Medulla oblongata (tissue), 1 donor: ENCODE measurements at regions not wholly inside any gene's neighbourhood (a gene's known extent, or its start where the extent isn't known, plus 50 kb on each side); places are given as distances from the start of the nearest gene placed in this dataset.
"Not testable (repeated sequence)": the region's sequence is repeated elsewhere in the genome, so short reads cannot be mapped to it uniquely, and the experiment has no call there.

ENCODE experiments used
- DNase-seq: peaks from one replicate; pipeline ENCODE4 v3.0.0-alpha.2; 2015; ENCODE audit errors: extremely low spot score

DNA sequence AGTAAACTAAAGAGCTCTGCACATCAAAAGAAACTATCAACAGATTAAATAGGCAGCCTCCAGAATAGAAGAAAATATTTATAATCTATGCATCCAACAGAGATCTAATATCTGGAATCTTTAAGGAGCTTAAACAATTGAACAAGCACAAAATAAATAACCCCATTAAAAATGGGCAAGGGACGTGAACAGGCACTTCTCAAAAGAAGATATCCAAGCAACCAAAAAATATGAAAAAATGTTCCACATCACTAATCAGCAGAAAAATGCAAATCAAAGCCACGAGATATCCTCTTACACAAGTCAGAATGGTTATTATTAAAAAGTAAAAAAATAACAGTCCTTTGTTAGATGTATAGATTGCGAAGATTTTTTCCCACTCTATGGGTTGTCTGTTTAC lies 109.1 kb upstream of the TRPC7 start:
- no peak for DNase-seq

DNA sequence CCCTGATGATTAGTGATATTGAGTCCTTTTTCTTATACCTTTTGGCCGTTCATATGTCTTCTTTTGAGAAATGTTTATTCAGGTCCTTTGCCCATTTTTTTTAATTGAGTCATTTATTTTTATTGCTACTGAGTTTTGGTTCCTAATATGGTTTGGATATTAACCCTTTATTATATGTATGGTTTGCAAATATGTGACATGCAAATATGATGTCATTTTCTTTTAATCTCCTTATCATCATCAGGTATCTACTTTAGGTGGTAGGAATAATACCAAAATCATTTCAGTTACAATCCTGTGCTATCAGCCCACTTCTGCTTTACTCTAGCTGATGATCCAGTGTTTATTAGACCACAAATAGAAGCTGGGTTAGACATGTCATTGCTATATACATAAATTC lies 102.3 kb upstream of the TRPC7 start:
- DNase-seq: no peak

DNA sequence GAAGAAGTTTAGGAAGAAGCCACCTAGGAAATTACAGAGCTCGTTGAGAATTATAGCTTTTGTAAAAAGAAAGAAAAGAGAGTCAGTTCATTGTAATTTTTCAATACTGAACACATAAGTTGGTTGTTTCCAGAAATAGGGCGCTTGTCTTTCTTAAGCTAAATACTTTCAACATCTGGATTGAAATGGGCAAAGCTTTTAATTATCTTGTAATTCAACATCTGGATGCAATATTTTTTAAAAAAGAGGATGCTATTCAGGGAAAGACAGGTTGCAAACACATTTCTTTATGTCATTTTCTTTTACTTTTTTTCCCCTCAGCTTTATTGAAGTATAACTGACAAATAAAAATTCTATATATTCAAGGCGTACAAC lies 100.7 kb upstream of the TRPC7 start:
- DNase-seq: no peak

DNA sequence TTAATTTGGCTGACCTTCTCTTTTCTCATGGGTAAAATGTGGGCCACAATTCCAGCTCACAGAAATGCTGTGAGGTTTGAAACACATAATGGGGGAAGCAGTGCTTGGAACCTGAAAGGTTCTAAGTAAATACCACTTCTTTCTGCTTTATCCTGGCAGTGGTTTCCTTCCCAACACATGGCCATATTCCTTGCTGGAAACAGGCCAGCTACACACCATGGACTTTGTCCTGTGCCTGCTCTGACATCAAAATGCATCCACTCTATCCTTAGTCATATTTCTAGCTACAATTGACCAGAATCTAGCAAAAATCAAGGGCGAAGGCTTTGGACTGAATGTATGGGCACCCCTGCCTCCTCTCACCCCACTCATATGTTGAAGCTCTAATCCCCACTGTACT lies 93.1 kb upstream of the TRPC7 start:
- no peak for DNase-seq

DNA sequence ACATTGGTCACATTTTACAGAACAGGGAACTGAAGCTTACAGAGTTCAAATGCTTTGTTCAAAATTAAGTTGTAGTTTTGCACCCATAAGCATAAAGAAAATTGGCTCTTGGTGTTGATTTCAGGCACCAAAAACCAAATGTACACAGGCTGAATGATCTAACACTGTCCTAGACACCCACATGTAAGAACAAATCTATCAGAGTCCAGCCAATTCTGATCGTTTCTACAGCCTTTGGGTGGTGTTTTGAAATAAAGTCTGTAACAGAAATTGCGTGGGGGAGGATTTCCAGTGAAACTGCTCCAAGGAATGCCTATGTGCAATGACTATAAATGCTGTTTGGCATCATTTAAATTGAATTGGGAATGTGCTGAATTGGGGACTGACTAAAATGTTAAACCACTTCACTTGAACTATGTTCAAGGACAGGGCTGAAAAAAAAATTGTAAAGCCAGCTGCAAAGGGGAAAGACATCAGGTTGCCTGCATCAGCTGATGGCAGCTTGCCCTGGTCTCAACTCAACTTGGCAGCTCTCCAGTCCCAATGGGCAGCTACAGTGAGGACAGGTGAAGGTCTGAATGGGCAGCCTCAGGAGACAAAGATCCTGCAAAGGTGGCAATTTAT lies 92.2 kb upstream of the TRPC7 start:
- DNase-seq: peak; percentile 31

DNA sequence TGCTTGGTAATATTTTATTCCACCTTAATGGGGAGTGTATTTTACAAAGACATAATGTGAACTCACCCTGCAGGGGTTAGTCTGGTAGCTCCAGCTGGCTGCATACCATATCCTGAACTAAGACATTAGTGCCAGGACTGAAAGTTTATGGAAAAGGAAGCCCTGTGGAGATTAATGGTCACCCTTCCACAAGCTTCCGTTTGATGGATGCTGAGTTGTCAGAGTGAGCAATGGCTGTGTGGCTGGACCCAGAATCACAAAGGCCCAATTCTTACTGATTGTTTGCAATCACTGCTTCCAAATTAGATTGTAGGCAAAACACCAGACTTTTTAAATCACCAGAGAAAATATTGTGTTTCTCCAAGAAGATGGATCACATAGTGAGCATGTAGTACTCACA lies 90.1 kb upstream of the TRPC7 start:
- no peak for DNase-seq

DNA sequence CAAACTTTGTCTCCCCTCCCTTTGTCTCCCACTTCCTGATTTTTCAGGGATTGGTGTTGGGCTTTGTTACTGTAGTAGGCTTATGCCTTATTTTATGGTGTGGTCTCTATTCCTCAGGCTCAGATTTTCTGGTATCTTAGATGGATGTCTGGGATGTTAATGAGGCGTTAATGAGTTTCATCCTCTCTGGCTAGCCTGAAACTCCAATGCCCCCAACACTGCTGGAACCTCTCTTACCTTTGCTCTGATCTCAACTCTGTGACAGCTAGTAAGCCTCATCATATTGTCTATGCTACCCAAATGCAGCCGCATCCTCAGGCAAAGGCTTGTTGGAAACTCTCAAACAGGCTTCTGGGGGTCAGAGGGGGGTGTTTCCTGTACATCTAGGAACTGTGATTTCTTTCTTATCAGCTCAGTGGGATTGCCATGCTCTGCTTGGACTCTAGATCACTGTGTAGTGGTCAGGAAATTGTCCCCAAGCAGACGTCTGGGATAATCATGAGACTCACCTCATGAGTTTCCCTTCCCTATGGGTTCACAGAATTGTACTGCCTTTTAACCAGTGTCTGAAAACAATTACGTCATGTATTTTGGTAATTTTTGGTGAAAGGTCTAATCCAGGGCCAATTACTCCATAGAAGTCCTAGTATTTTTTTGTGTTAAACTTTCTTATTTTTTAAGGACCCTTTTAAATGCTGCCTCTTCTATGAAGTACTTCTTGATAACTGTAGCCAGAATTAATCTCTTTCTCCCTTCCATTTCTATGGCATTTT lies 88.8 kb upstream of the TRPC7 start:
- DNase-seq: no peak

DNA sequence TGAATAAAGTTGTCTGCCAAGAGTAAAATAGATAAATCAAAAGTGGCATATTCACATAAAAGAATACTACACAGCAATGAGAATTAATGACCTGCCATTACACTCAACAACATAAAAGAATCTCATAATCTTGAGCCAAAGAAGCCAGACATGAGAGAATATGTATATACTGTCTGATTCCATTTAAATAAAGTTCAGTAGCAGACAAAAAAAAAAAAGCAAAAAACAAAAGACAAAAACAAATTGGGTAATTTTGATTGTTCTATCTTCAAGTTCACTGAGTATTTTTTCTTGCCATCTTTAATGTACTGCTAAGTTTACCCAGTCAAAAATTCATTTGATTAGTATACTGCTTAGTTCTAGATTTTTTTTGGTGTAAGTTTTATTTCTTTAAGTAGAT lies 87.9 kb upstream of the TRPC7 start:
- DNase-seq: no peak

DNA sequence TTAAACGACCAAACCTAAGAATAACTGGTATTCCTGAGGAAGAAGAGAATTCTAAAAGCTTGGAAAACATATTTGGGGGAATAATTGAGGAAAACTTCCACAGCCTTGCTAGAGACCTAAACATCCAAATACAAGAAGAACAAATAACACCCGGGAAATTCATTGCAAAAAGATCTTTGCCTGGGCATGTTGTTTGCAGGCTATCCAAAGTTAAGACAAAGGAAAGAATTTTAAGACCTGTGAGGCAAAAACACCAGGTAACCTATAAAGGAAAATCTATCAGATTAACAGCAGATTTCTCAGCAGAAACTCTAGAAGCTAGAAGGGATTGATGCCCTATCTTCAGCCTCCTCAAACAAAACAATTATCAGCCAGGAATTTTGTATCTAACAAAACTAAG lies 82.2 kb upstream of the TRPC7 start:
- DNase-seq: not testable (repeated sequence)

DNA sequence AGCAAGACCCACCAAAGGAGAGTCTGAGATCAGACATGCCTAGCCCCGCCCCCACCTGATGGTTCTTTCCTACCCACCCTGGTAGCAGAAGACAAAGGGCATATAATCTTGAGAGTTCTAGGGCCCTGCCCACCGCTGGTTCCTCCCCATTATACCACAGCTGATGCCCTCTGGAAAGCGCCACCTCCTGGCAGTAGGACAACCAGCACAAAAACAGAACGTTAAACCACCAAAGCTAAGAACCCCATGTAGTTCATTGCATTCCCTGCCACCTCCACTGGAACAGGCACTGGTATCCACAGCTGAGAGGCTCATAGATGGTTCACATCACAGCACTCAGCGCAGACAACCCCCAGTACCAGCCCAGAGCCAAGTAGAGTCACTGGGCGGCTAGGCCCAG lies 81.2 kb upstream of the TRPC7 start:
- no peak for DNase-seq

DNA sequence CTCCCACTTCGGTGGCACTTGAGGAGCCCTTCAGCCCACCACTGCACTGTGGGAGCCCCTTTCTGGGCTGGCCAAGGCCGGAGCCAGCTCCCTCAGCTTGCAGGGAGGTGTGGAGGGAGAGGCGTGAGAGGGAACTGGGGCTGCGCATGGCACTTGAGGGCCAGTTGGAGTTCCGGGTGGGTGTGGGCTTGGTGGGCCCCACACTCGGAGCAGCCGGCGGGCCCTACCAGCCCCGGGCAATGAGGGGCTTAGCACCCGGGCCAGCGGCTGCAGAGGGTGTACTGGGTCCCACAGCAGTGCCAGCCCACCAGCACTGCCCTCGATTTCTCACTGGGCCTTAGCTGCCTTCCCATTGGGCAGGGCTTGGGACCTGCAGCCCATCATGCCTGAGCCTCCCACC lies 78.8 kb upstream of the TRPC7 start:
- DNase-seq: not testable (repeated sequence)

DNA sequence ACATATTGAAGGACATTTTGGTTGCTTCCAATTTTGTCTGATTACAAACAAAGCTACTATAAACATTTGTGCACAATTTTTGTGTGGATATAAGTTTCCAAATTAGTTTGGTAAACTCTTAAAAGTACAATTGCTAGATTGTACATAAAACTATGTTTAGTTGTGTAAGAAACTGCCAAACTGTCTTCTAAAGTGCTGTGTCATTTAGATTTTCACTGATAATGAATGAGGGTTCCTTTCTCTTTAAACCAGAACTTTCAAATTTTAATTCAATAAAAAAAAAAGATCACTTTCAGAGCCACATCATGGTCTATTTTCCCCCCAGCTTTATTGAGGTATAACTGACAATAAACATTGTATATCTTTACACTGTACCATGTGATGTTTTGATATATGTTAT lies 74.0 kb upstream of the TRPC7 start:
- DNase-seq: no peak

DNA sequence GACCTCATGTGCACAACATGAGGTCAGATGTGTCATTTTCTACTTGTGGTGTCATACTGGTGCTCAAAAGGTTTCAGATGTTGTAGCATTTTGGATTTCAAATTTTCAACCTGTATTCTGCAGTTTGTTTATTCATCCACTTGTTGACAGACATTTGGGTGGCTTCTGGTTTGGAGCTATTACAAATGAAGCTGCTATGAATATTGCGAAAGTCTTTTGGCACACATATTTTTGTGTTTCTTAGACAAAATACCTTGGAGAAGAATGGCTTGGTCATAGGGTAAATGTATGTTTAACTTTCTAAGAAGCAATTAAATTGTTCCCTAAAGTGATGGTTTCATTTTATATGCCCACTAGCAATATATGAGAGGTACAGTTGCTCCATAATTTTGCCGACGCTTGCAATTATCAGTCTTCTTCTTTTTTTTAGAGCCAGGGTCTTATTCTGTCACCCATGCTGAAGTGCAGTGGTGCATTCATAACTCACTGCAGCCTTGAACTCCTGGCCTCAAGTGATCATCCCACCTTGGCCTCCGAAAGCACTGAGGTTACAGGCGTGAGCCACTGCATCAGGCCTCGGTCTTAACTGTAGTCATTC lies 70.7 kb upstream of the TRPC7 start:
- no peak for DNase-seq

DNA sequence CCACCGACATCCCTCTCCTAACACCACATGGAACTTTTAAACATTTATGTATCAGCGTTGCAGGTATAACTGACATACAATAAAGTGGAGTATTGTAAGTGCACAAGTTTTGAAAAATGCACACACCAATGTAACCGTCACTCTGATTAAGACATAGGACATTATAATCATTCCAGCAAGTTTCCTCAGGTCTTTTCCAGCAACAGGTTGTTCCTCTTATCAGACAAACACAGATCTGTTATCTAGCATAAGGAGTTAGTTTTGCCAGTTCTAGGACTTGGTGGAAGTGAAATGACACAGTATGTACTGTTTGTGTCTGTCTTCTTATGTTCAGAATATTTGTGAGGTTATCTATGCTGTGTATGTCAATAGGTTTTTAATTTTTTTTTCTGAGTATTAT lies 69.5 kb upstream of the TRPC7 start:
- no peak for DNase-seq

DNA sequence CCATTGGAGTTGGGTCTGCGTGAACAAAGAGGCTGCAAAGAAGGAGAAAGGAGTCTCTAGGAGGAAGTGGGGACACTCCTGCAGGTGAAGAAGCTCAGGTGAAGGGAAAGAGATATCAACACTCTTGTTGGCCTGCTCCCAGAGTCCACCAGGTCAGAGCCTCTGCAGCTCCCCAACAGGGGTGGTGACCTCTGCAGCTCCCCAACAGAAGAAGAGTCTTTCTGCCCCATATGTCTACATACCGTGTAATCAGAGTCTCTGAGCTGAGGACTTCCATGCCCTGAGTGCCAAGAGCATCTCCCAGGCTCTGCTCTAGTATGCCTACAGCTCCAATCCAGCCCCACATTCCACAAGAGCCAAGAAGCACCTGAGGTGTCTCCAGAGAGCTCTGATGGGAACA lies 67.4 kb upstream of the TRPC7 start:
- DNase-seq: no peak

DNA sequence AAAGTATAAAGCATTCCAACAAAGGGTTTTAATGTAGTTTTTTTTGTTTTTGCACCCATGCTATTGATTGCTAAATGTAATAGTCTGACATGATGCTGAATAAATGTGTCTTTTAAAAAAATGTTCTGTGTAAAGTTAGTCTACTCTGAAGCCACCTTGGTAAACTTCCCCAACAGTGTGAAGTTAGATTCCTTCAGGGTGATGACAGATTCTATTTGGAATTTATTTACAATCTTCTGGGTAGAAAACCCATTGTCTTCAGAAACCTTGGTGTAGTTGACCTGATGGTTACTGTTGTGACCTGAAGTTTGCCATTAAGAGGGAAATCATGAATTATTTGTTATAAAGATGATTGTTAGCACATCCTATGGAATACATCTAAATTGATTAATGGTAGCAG lies 64.7 kb upstream of the TRPC7 start:
- no peak for DNase-seq

DNA sequence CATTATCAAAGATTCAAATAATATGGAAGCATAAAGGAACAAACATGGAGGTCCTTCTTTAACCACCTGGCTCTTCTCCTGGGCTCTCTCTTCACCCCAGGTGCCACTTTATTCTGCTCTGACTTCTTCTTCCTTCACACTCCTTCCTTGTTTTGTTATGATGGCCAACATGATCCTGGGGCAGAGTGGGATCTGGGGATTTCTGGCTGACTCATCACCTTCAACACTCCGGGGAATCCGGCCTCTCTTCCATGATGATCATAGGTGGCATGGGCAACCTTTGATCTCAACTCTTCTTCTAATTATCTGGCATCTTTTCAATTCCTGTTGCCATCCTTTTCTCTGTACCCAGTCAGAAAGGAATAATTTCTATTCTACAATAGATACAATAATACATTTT lies 62.1 kb upstream of the TRPC7 start:
- no peak for DNase-seq

DNA sequence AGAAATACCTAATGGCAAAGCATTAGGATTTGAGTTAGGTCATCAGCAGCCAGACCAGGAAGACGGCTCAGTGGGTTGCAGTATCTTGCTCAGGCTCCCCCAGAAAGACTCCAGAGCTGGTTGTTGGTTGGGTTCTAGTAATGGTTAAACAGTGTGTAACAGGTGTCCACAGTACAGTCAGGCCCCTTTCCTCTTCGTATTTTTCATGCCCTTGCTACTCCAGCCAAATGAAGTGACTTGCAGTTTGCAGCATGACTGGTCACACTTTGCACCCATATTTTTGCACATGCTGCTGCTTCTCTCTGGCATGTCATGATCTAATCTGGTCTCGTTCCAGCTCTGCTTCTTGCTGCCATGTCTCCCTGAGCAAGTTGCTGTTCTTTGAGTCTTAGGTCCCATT lies 60.6 kb upstream of the TRPC7 start:
- DNase-seq: no peak

DNA sequence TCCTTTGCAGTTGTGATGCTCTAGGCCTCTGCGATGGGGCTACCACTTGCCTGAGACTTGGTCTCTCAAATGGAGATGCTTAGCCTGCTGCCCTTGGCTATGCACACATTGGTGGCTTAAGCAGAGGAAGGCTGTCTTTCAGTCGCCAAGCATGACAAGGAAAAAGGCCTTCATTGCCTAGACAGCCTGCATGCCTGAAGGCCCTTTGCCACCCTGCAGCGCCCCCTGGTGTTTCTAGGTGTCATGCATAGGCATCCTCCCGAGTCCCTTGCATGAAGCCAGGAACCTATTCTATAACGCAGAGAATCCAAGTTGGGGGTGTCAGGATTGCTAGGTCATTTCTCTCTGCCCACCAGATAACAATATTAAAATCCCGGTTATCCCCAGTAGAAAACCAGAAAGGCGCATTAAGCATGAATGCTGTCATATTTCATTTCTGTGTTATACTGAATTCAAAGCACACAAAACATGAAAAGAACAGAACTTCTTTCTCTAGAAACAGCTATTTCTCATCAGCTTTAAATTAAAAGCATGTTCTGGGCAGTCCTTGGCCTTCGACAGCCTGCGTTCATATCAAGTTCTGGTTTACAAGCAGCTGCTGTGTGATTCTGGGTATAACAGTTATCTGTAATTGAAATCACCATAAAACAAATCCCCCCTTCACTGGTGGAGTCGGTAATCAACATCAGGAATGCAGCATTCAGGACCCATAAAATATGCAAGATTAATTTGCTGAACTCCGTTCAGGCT lies 59.7 kb upstream of the TRPC7 start:
- DNase-seq: peak; percentile 82

DNA sequence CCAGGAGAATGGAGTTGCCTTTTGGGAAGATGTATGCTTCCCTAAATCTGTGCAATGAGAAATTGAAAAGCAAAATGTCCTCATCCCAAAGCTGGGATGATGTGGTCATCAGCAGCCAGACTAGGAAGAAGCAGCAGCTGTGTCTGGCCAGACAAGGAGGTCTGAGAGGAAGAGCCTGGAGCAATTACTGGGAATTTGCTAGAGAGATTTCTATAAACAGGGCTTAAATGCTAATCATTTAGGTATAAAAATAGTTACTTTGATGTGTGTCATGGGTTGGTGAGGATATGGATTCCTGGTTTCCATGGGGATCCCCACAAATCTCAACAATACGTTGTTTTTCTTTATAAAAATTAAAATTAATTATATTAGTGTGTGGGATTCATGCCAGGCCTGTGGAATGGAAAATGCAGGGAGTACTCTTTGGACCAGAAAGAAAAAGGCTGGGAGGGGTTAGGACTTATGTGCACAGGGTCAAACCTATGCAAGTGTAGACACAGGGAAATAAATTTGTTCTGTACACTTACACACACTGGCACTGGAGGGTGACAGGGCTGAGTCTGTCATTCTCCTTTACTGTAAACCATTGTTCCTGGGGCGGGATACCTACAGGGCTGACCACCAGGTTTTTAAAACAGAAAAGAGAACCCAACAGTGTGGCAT lies 58.7 kb upstream of the TRPC7 start:
- no peak for DNase-seq

DNA sequence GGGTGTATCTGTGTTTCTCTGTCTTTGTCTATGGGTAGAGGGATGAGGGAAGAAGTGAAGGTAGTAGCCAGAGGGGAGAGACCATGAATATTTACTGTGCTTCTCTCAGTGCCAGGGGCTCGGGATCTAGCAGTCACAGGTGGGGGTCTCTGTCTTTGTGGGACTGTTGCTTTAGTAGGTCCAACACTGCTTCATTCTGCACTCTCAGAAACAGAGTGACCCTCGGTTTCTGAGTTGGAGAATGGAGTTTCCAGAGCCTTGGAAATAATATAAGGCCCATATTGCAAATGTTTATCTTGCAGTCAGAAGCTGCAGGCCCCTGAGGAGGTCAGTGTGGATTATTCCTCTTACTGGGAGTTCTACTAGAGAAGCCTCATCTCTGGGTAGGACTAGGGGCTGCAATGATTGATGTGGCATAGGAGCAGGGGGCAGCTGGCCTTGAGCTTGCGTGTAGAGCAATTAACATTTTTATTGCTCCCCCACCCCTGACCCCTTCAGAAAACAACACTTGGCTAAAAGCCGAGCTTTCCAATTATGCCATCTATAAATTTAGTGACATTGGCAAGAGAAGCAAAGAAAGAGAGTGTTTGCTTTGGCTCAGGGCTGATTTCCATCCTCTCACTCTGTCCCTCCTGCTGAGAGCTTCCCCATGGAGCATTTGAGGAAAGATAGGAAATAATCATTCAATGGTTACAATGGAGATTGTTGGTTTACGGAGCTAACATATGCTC lies 55.0 kb upstream of the TRPC7 start:
- DNase-seq: no peak

DNA sequence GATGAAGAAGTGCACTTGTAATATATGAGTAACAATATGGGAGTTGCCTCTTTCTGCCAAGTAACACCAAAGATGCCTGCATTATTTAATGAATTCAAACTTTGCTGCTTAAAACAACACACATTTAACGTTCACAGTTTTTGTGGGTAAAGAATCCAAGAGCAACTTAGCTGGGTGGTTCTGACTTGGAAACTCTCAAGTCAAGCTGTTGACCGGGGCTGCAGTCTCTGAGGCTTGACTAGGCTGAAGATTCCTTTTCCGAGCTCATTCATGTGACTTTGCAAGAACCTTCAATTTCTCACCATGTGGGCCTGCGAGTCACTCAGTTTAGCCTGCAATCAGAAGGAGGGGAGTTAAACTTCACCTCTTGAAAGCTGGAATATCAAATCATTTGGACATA lies 53.0 kb upstream of the TRPC7 start:
- no peak for DNase-seq
